Esophagus muscularis mucosa (tissue), 4 donors: ENCODE measurements at regions not wholly inside any gene's neighbourhood (a gene's known extent, or its start where the extent isn't known, plus 50 kb on each side); places are given as distances from the start of the nearest gene placed in this dataset.

Experiments used
- DNase-seq: peaks from one replicate; pipeline ENCODE4 v3.0.0-alpha.2; 2017; ENCODE audit errors: extremely low spot score
- H3K27ac ChIP-seq, 4 donors: fragments of 200-600 bp; sonication (generic); replicated peaks in 1 of 4; 1 replicate in 3 of 4; 2 replicates in 1 of 4; pipeline ENCODE4 v1.5.1; 2016 to 2019; ENCODE audit warnings: mild to moderate bottlenecking in 1 of 4
- H3K27me3 ChIP-seq, 4 donors: fragments of 200-600 bp; sonication (generic); one replicate each; pipeline versions ENCODE4 v1.5.1 to v1.6.0; 2016 to 2019
- H3K36me3 ChIP-seq, 4 donors: fragments of 200-600 bp; sonication (generic); one replicate each; pipeline ENCODE4 v1.5.1; 2016 to 2019
- H3K4me1 ChIP-seq, 4 donors: fragments of 200-600 bp; sonication (generic); one replicate each; pipeline ENCODE4 v1.5.1; 2016 to 2019
- H3K4me3 ChIP-seq, 4 donors: fragments of 200-600 bp; sonication (generic); 1 replicate in 2 of 4; 2 replicates in 2 of 4; pipeline ENCODE4 v1.5.1; 2016 to 2019; ENCODE audit warnings: mild to moderate bottlenecking in 4 of 4, moderate library complexity in 1 of 4
- H3K9me3 ChIP-seq, 4 donors: fragments of 200-600 bp; sonication (generic); 1 replicate in 3 of 4; 2 replicates in 1 of 4; pipeline ENCODE4 v1.5.1; 2016 to 2019
- EP300 ChIP-seq: sonication (generic); formaldehyde crosslinking; IDR thresholded peaks from one replicate; pipeline ENCODE4 v1.6.1; 2017; ENCODE audit warnings: antibody characterized with exemption
- POLR2A ChIP-seq: fragments of 450-650 bp; IDR thresholded peaks from one replicate; pipeline ENCODE4 v1.6.1; 2017; ENCODE audit warnings: antibody characterized with exemption, moderate library complexity, mild to moderate bottlenecking, low read depth
- POLR2AphosphoS5 ChIP-seq, 2 donors: sonication (generic); formaldehyde crosslinking; IDR thresholded peaks; one replicate each; pipeline ENCODE4 v1.6.1; 2017; ENCODE audit warnings: antibody characterized with exemption in 2 of 2
- WGBS: methylation state at CpG from one replicate; pipeline ENCODE4 v1.1.5; 2018; 5-methylcytosine and 5-hydroxymethylcytosine counted together
- intact Hi-C: fragments of 100-400 bp; cut with DNase I; formaldehyde crosslinking; loops from one replicate; pipeline ENCODE4 v1.15.1; 2023
- TF ChIP-seq, protein P1 (sequence below), 3 experiments: fragments of 200-600 bp in 2 of 3; fragments of 450-650 bp in 1 of 3; sonication (generic) in 2 of 3; IDR thresholded peaks; one replicate each; pipeline ENCODE4 v1.5.1; 2017 to 2019; ENCODE audit warnings: antibody characterized with exemption in 3 of 3, mild to moderate bottlenecking in 2 of 3, moderate library complexity in 1 of 3

DNA sequence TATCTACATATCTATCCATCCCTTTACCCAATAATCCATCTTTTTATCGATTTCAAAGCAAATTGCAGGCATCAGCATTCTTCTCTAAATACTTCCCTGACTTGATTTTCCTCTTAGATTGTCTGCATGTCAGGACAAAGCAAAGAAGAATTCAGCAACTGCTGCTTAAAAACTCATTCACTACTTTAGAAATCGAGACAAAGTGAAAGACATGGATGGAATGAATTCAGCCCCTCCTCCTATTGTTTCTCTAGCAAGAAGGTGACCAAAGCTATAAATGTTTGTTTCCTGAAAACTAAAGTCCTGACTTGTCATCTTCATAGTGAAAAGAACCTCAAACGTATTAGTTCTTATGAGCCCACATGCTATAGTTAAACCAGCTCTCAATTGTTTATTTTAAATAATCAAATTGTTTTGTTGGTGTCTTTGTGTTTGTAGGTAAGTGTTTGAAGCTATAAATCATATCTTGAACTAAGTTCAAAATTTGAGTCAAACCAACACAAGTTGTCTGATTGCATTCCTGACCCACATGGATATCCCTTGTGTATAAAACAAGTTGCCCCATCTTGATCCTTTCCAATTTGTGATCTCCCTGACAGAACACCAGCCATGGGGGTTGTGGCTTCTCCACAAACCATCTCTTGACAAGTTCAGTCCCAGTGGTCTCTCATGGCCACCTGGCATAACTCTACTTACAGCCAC lies 58.6 kb upstream of the ARHGAP5 start:
- DNase-seq, result no peak
- Histone ChIP-seq H3K4me1 (peaks cover 20 to 42% (median 33%) of the 10 kb centered on the region in 4 donors), H3K9me3 (no peaks in the 10 kb centered on the region), H3K36me3 (no peaks in the 10 kb centered on the region), H3K4me3 (no peak overlapping the region), H3K27me3 (no peaks in the 10 kb centered on the region), H3K27ac (peak overlapping the region; percentile 32 to 59 (median 42))
- intact Hi-C loops, result no loop called here
- no peak for TF ChIP-seq EP300
- no peak for TF ChIP-seq POLR2A
- TF ChIP-seq, protein P1, sequence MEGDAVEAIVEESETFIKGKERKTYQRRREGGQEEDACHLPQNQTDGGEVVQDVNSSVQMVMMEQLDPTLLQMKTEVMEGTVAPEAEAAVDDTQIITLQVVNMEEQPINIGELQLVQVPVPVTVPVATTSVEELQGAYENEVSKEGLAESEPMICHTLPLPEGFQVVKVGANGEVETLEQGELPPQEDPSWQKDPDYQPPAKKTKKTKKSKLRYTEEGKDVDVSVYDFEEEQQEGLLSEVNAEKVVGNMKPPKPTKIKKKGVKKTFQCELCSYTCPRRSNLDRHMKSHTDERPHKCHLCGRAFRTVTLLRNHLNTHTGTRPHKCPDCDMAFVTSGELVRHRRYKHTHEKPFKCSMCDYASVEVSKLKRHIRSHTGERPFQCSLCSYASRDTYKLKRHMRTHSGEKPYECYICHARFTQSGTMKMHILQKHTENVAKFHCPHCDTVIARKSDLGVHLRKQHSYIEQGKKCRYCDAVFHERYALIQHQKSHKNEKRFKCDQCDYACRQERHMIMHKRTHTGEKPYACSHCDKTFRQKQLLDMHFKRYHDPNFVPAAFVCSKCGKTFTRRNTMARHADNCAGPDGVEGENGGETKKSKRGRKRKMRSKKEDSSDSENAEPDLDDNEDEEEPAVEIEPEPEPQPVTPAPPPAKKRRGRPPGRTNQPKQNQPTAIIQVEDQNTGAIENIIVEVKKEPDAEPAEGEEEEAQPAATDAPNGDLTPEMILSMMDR (IDR thresholded peaks at IDR 0.05), result no peak
- WGBS, result 64% methylated on average over 3 of the region's 3 CpGs

DNA sequence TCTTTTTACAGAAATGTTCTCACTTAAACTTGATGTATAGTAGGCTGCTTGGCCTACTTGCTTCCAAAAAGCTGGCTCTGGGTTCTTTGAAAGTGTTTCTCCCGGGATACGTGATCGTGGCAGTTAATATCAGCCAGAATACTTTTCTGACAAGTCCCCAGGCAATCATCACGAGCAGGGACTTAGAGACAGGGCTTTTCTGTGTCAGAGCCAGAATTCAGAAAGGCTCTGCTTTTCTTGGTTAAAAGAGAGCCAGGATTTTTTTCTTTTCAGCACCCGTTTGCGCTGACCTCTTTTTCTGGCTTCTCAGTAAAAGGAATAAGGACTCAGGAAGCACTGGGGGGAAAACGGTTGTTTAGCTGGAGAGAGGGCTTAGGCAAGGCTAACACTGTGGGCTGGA lies 57.8 kb upstream of the ARHGAP5 start:
- H3K4me1 ChIP-seq, result peaks cover 20 to 45% (median 34%) of the 10 kb centered on the region in 4 donors
- no peaks in the 10 kb centered on the region for H3K27me3 ChIP-seq
- no peaks in the 10 kb centered on the region for H3K36me3 ChIP-seq
- intact Hi-C loops, result no loop called here
- peak overlapping the region in 1 of 4 donors; percentile 5 for H3K4me3 ChIP-seq
- TF ChIP-seq EP300 (no peak), POLR2AphosphoS5 (IDR thresholded peaks at IDR 0.05) (no peak), POLR2A (no peak)
- TF ChIP-seq, protein P1 (IDR thresholded peaks at IDR 0.05), result no peak
- no peaks in the 10 kb centered on the region for H3K9me3 ChIP-seq
- no peak for DNase-seq
- 48% methylated on average over 7 of the region's 7 CpGs for WGBS
- peak overlapping the region; percentile 32 to 59 (median 42) for H3K27ac ChIP-seq

DNA sequence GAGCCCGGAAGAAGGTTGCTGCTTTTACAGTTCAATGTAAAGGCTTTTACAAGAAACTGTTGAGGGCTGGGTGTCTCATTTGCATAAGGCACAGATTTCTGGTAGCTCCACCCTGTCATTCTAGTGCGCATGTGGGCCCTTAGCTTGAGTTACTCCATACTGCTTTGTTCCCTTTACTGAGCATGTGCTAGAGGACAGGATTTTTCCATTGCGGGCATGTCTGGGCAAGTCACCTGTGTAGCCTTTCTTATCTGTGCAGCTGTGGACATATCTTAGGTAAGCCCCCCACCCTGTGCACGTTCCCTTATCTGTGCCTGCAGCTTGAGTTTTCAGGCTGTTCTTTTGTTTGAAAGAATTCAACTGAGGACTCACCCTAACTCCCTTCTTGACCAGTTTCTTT lies 56.2 kb upstream of the ARHGAP5 start:
- Histone ChIP-seq H3K4me1 (peaks cover 20 to 45% (median 34%) of the 10 kb centered on the region in 4 donors), H3K36me3 (no peaks in the 10 kb centered on the region), H3K9me3 (no peaks in the 10 kb centered on the region), H3K27ac (no peak overlapping the region), H3K4me3 (no peak overlapping the region), H3K27me3 (no peaks in the 10 kb centered on the region)
- intact Hi-C loops, result no loop called here
- DNase-seq, result no peak
- 98% methylated on average over 4 of the region's 4 CpGs for WGBS
- TF ChIP-seq, protein P1 (IDR thresholded peaks at IDR 0.05), result no peak
- TF ChIP-seq POLR2AphosphoS5 (IDR thresholded peaks at IDR 0.05), result no peak
- no peak for TF ChIP-seq POLR2A
- no peak for TF ChIP-seq EP300

DNA sequence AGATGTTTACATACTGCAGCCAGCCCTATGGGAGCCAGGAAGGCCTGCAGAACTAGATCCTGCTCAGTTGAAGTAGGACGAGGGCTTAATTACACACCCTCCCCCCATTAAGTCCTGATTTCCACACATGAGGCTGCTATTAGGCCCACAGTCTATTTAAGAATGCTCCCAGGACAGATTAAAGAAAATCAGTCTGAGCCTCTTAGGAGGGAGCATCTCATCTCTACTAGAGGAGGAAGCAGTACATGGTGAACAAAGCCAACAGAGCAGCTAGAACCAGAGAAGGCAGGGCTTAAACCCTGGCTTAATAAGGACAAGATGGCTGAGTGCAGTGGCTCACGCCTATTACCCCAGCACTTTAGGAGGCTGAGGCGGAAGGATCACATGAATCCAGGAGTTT lies 55.8 kb upstream of the ARHGAP5 start:
- H3K27ac ChIP-seq, result no peak overlapping the region
- peaks cover 20 to 45% (median 34%) of the 10 kb centered on the region in 4 donors for H3K4me1 ChIP-seq
- H3K27me3 ChIP-seq, result no peaks in the 10 kb centered on the region
- 97% methylated on average over 3 of the region's 3 CpGs for WGBS
- H3K4me3 ChIP-seq, result no peak overlapping the region
- TF ChIP-seq EP300, result no peak
- TF ChIP-seq POLR2AphosphoS5 (IDR thresholded peaks at IDR 0.05), result no peak
- TF ChIP-seq, protein P1 (IDR thresholded peaks at IDR 0.05), result no peak
- no peak for TF ChIP-seq POLR2A
- no peaks in the 10 kb centered on the region for H3K36me3 ChIP-seq
- no peak for DNase-seq
- no peaks in the 10 kb centered on the region for H3K9me3 ChIP-seq
- intact Hi-C loops, result no loop called here

DNA sequence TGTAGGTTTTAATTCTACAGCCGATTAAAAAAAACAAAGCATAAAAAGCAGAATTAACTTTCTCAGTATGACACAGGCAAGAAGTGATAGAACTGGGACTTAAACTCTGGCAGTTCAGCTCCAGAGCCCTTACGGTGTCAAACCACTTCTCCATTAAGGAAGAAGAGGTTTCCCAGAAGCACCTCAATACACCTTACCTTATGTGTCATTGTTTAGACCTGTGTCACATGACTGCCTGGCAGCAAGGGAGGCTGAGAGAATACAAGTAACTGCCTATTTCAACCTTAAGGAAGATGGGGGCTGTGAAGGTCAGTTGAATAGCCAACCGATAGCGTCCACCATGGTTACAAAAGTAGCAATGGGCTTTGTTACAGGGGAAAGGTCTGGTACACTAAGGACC lies 54.6 kb upstream of the ARHGAP5 start:
- peaks cover 20 to 39% (median 31%) of the 10 kb centered on the region in 4 donors for H3K4me1 ChIP-seq
- no peak overlapping the region for H3K4me3 ChIP-seq
- H3K36me3 ChIP-seq, result no peaks in the 10 kb centered on the region
- DNase-seq, result no peak
- TF ChIP-seq POLR2AphosphoS5 (IDR thresholded peaks at IDR 0.05) (no peak), EP300 (no peak), POLR2A (no peak)
- TF ChIP-seq, protein P1 (IDR thresholded peaks at IDR 0.05), result no peak
- no peaks in the 10 kb centered on the region for H3K27me3 ChIP-seq
- intact Hi-C loops, result no loop called here
- 92% methylated on average over 4 of the region's 4 CpGs for WGBS
- peak overlapping the region in 2 of 4 donors; percentile 38 to 57 for H3K27ac ChIP-seq
- H3K9me3 ChIP-seq, result no peaks in the 10 kb centered on the region
